H1 (cell line): ENCODE measurements at regions not wholly inside any gene's neighbourhood (a gene's known extent, or its start where the extent isn't known, plus 50 kb on each side); places are given as distances from the start of the nearest gene placed in this dataset.

Source experiments
- BACH1 ChIP-seq: IDR thresholded peaks from 2 replicates; pipeline ENCODE4 v1.6.1; 2012; ENCODE audit warnings: low read length, improper control_type of control experiment
- BRCA1 ChIP-seq: IDR thresholded peaks from 2 replicates; pipeline ENCODE4 v1.6.1; 2012; ENCODE audit warnings: low read depth, low read length, improper control_type of control experiment
- CHD7 ChIP-seq: fragments of 300-600 bp; sonication (generic); IDR thresholded peaks from 2 replicates; pipeline ENCODE4 v1.7.1; 2012; ENCODE audit warnings: low read length, moderate library complexity, mild to moderate bottlenecking, inconsistent platforms; ENCODE audit not compliant: insufficient replicate concordance
- RFX5 ChIP-seq: IDR thresholded peaks from 2 replicates; pipeline ENCODE4 v1.6.1; 2011; ENCODE audit warnings: low read depth, low read length, improper control_type of control experiment, borderline replicate concordance
- SUZ12 ChIP-seq: fragments of 200-600 bp; sonication (generic); IDR thresholded peaks from 2 replicates; pipeline ENCODE4 v1.6.1; 2012; ENCODE audit warnings: mild to moderate bottlenecking, inconsistent platforms, low read length, moderate library complexity, mixed read lengths
- YY1 ChIP-seq: IDR thresholded peaks from 2 replicates; pipeline ENCODE4 v1.6.1; 2011; ENCODE audit warnings: low read depth, mild to moderate bottlenecking, low read length

GRCh38 chrX:131634900-131635299, 91.0 kb downstream of the OR13H1 start (continued):
- TF ChIP-seq CHD7, result no peak
- TF ChIP-seq BRCA1, result no peak
- no peak for TF ChIP-seq SUZ12
- TF ChIP-seq RFX5, result no peak
- TF ChIP-seq YY1, result no peak
- TF ChIP-seq BACH1, result no peak
